IMR-90 (cell line): ENCODE measurements at regions not wholly inside any gene's neighbourhood (a gene's known extent, or its start where the extent isn't known, plus 50 kb on each side); places are given as distances from the start of the nearest gene placed in this dataset.

Source experiments
- ATAC-seq: fragments of 200-7000 bp; cut with Tn5 transposase; 2 replicates; pipeline ENCODE4 v1.9.1; 2020; ENCODE audit warnings: low read depth, mild to moderate bottlenecking, moderate library complexity
- BruUV-seq: library from RNA; stranded (reverse); fragments of 400-500 nt; replicated peaks from 2 replicates; lab custom pipeline; 2021; lab: Mats Ljungman, UMichigan
- CTCF ChIA-PET: fragments of 300-600 bp; formaldehyde crosslinking; extraction: SDS; loops from one replicate; lab custom pipeline; 2021; ENCODE audit warnings: antibody characterized with exemption; lab: Yijun Ruan, JAX
- POLR2A ChIA-PET: fragments of 300-600 bp; sonication (Branson Sonifier 250); formaldehyde crosslinking; loops from one replicate; lab custom pipeline; 2022; ENCODE audit warnings: antibody characterized with exemption; ENCODE audit not compliant: unreplicated experiment; lab: Charles Lee
- DNase-seq: peaks from one replicate; pipeline ENCODE4 v3.0.0; 2013
- H2AFZ ChIP-seq: replicated peaks from 2 replicates; pipeline ENCODE3; 2013; ENCODE audit warnings: low read length, mild to moderate bottlenecking; ENCODE audit not compliant: poor library complexity
- H2AK5ac ChIP-seq: 2 replicates; pipeline ENCODE4 v1.6.1; 2013; ENCODE audit warnings: low read depth, low read length, inconsistent platforms
- H2AK9ac ChIP-seq: replicated peaks from 2 replicates; pipeline ENCODE3; 2013; ENCODE audit warnings: mild to moderate bottlenecking, low read depth, low read length, moderate library complexity; ENCODE audit not compliant: poor library complexity
- H2BK120ac ChIP-seq: 2 replicates; pipeline ENCODE4 v1.6.1; 2013; ENCODE audit warnings: low read depth, low read length, inconsistent platforms
- H2BK15ac ChIP-seq: 3 replicates; pipeline ENCODE4 v1.6.1; 2013; ENCODE audit warnings: low read depth, low read length, inconsistent platforms
- H2BK20ac ChIP-seq: 2 replicates; pipeline ENCODE4 v1.6.1; 2013; ENCODE audit warnings: low read depth, mild to moderate bottlenecking, inconsistent platforms, low read length, moderate library complexity
- H2BK5ac ChIP-seq: 2 replicates; pipeline ENCODE4 v1.6.1; 2013; ENCODE audit warnings: mild to moderate bottlenecking, low read depth, low read length, inconsistent platforms; ENCODE audit not compliant: poor library complexity, severe bottlenecking
- H3K14ac ChIP-seq: replicated peaks from 2 replicates; pipeline ENCODE4 v1.6.1; 2013; ENCODE audit warnings: low read depth, low read length, inconsistent platforms
- H3K18ac ChIP-seq: 2 replicates; pipeline ENCODE4 v1.6.1; 2013; ENCODE audit warnings: low read depth, low read length, control low read depth
- H3K23ac ChIP-seq: 2 replicates; pipeline ENCODE4 v1.6.1; 2013; ENCODE audit warnings: low read depth, low read length, inconsistent platforms
- H3K27ac ChIP-seq: 2 replicates; pipeline ENCODE4 v1.5.1; 2013; ENCODE audit warnings: mild to moderate bottlenecking, control low read depth, low read length; ENCODE audit not compliant: insufficient read depth
- H3K27me3 ChIP-seq: 2 replicates; pipeline ENCODE4 v1.6.1; 2013; ENCODE audit warnings: low read length; ENCODE audit not compliant: control insufficient read depth, insufficient read depth
- H3K36me3 ChIP-seq: 2 replicates; pipeline ENCODE4 v1.6.1; 2013; ENCODE audit warnings: low read length, mixed read lengths; ENCODE audit not compliant: control insufficient read depth, insufficient read depth
- H3K4ac ChIP-seq: 2 replicates; pipeline ENCODE4 v1.6.1; 2013; ENCODE audit warnings: low read depth, low read length, inconsistent platforms
- H3K4me1 ChIP-seq: 2 replicates; pipeline ENCODE4 v1.6.1; 2013; ENCODE audit warnings: low read length, mixed read lengths; ENCODE audit not compliant: control insufficient read depth, insufficient read depth
- H3K4me2 ChIP-seq: 2 replicates; pipeline ENCODE4 v1.6.1; 2013; ENCODE audit warnings: low read depth, mild to moderate bottlenecking, control low read depth, low read length, moderate library complexity
- H3K4me3 ChIP-seq: 2 replicates; pipeline ENCODE4 v1.5.1; 2013; ENCODE audit warnings: low read depth, mild to moderate bottlenecking, control low read depth, low read length, moderate library complexity; ENCODE audit not compliant: insufficient read depth
- H3K56ac ChIP-seq: 2 replicates; pipeline ENCODE4 v1.6.1; 2013; ENCODE audit warnings: low read length, inconsistent platforms; ENCODE audit not compliant: insufficient read depth; ENCODE audit errors: extremely low read depth
- H3K79me1 ChIP-seq, 2 experiments: 2 replicates each; pipeline ENCODE4 v1.6.1; 2013; ENCODE audit warnings: low read length in 2 of 2, inconsistent platforms in 1 of 2, low read depth in 1 of 2
- H3K9ac ChIP-seq: 2 replicates; pipeline ENCODE4 v1.6.1; 2013; ENCODE audit warnings: low read depth, low read length, control low read depth
- H3K9me1 ChIP-seq: 2 replicates; pipeline ENCODE4 v1.6.1; 2013; ENCODE audit warnings: low read length, inconsistent platforms; ENCODE audit not compliant: insufficient read depth
- H3K9me3 ChIP-seq: 2 replicates; pipeline ENCODE4 v1.6.1; 2013; ENCODE audit warnings: low read length; ENCODE audit not compliant: control insufficient read depth, insufficient read depth
- H4K20me1 ChIP-seq: 2 replicates; pipeline ENCODE4 v1.6.1; 2013; ENCODE audit warnings: low read length, inconsistent platforms; ENCODE audit not compliant: insufficient read depth
- H4K5ac ChIP-seq: 2 replicates; pipeline ENCODE4 v1.6.1; 2013; ENCODE audit warnings: mild to moderate bottlenecking, low read depth, low read length, control low read depth
- H4K8ac ChIP-seq, 2 experiments: 2 replicates each; pipeline ENCODE4 v1.6.1; 2013; ENCODE audit warnings: low read depth in 2 of 2, low read length in 2 of 2, control low read depth in 1 of 2, inconsistent platforms in 1 of 2
- H4K91ac ChIP-seq: 2 replicates; pipeline ENCODE4 v1.6.1; 2013; ENCODE audit warnings: low read depth, low read length, inconsistent platforms; ENCODE audit not compliant: insufficient read depth
- CHD1 ChIP-seq: IDR thresholded peaks from 2 replicates; pipeline ENCODE4 v1.6.1; 2012; ENCODE audit warnings: low read depth, low read length, improper control_type of control experiment
- MAFK ChIP-seq: IDR thresholded peaks from 2 replicates; pipeline ENCODE4 v1.6.1; 2012; ENCODE audit warnings: low read depth, low read length, improper control_type of control experiment
- MAZ ChIP-seq: IDR thresholded peaks from 2 replicates; pipeline ENCODE4 v1.6.1; 2012; ENCODE audit warnings: low read depth, mild to moderate bottlenecking, low read length, improper control_type of control experiment, moderate library complexity, borderline replicate concordance
- MXI1 ChIP-seq: IDR thresholded peaks from 2 replicates; pipeline ENCODE4 v1.6.1; 2012; ENCODE audit warnings: low read depth, mild to moderate bottlenecking, low read length, moderate library complexity, borderline replicate concordance
- NFE2L2 ChIP-seq: fragments of 150-350 bp; IDR thresholded peaks from 2 replicates; pipeline ENCODE4 v1.6.1; 2016; ENCODE audit warnings: low read depth, mild to moderate bottlenecking, low read length
- POLR2A ChIP-seq: IDR thresholded peaks from 2 replicates; pipeline ENCODE4 v1.6.1; 2012; ENCODE audit warnings: mild to moderate bottlenecking, low read depth, low read length
- RAD21 ChIP-seq: IDR thresholded peaks from 2 replicates; pipeline ENCODE4 v1.6.1; 2012; ENCODE audit warnings: low read length, improper control_type of control experiment
- RCOR1 ChIP-seq: IDR thresholded peaks from 2 replicates; pipeline ENCODE4 v1.6.1; 2012; ENCODE audit warnings: mild to moderate bottlenecking, low read length, improper control_type of control experiment; ENCODE audit not compliant: insufficient replicate concordance
- RFX5 ChIP-seq: IDR thresholded peaks from 2 replicates; pipeline ENCODE4 v1.8.0; 2012; ENCODE audit warnings: low read depth, mild to moderate bottlenecking, low read length, moderate library complexity
- SMC3 ChIP-seq: fragments of 150-350 bp; IDR thresholded peaks from 2 replicates; pipeline ENCODE4 v1.6.1; 2016; ENCODE audit warnings: low read depth, mild to moderate bottlenecking, antibody characterized with exemption, low read length, moderate library complexity
- WGBS, 2 experiments: methylation state at CpG; one replicate each; pipeline versions ENCODE4 v1.1.5 to v1.1.7; 2013; ENCODE audit warnings: missing lambda C conversion rate in 2 of 2; ENCODE audit not compliant: insufficient read length in 1 of 2; ENCODE audit errors: extremely low coverage in 2 of 2; 5-methylcytosine and 5-hydroxymethylcytosine counted together
- dilution Hi-C: fragments of 300-500 bp; cut with HindIII; formaldehyde crosslinking; loops from one replicate; pipeline ENCODE4 v1.14.3; 2018; ENCODE audit warnings: low sequenced_read_pairs; ENCODE audit not compliant: unreplicated experiment
- in situ Hi-C: fragments of 300-500 bp; cut with MboI; formaldehyde crosslinking; loops from 3 replicates; pipeline ENCODE4 v1.14.3; 2019; ENCODE audit warnings: low sequenced_read_pairs, inconsistent platforms, mixed read lengths
- intact Hi-C: fragments of 100-400 bp; cut with micrococcal nuclease; formaldehyde crosslinking; loops from 2 replicates; pipeline ENCODE4 v1.10.0; 2022

GRCh38 chr7:12785473-12785872 lies 98.0 kb downstream of the ARL4A start:
- Histone ChIP-seq H2BK5ac (no peak overlapping the region), H3K9ac (no peak overlapping the region), H4K91ac (no peak overlapping the region), H3K4me3 (no peak overlapping the region), H2BK20ac (no peak overlapping the region), H3K27me3 (no peaks in the 10 kb centered on the region), H2AFZ (no peak overlapping the region), H3K4me2 (no peak overlapping the region), H2AK9ac (no peak overlapping the region), H4K5ac (no peak overlapping the region), H4K8ac (no peak overlapping the region), H2AK5ac (no peak overlapping the region), H3K56ac (no peak overlapping the region), H3K79me1 (no peaks in the 10 kb centered on the region), H3K9me3 (no peaks in the 10 kb centered on the region), H2BK15ac (no peak overlapping the region), H3K36me3 (no peaks in the 10 kb centered on the region), H3K9me1 (no peaks in the 10 kb centered on the region), H3K4ac (no peak overlapping the region), H3K4me1 (no peaks in the 10 kb centered on the region), H3K18ac (no peak overlapping the region), H3K14ac (no peak overlapping the region), H4K20me1 (no peaks in the 10 kb centered on the region), H3K27ac (no peak overlapping the region), H2BK120ac (no peak overlapping the region), H3K23ac (no peak overlapping the region)
- intact Hi-C loops, result no loop called here
- TF ChIP-seq CHD1 (no peak), RCOR1 (no peak), NFE2L2 (no peak), POLR2A (no peak), RAD21 (no peak), MXI1 (no peak), MAFK (no peak), RFX5 (no peak), SMC3 (no peak), MAZ (no peak)
- dilution Hi-C loops, result no loop called here
- DNase-seq (no peak), ATAC-seq (no peak)
- POLR2A ChIA-PET, result no interaction called here
- no CpG with 5 or more reads among the region's 4 CpGs for WGBS, 2 experiments
- no TSS peak for BruUV-seq
- in situ Hi-C loops, result no loop called here
- CTCF ChIA-PET, result interaction anchor here (1.0 kb wide), 1 partner anchor 13 kb away, joined by 4 read pairs; no protein-coding TSS in a partner anchor
